Ishikawa (cell line): ENCODE measurements at regions not wholly inside any gene's neighbourhood (a gene's known extent, or its start where the extent isn't known, plus 50 kb on each side); places are given as distances from the start of the nearest gene placed in this dataset.

Source experiments
- CREB1 ChIP-seq: IDR thresholded peaks from 2 replicates; pipeline ENCODE4 v1.6.1; 2012; ENCODE audit warnings: low read depth
- EGR1 ChIP-seq: IDR thresholded peaks from 2 replicates; pipeline ENCODE4 v1.6.1; 2012
- EP300 ChIP-seq: IDR thresholded peaks from 2 replicates; pipeline ENCODE4 v1.6.1; 2012; ENCODE audit warnings: borderline replicate concordance
- FOXM1 ChIP-seq: IDR thresholded peaks from 2 replicates; pipeline ENCODE4 v1.6.1; 2012; ENCODE audit warnings: low read depth, borderline replicate concordance
- MAX ChIP-seq: IDR thresholded peaks from 2 replicates; pipeline ENCODE4 v1.6.1; 2012
- NFIC ChIP-seq: IDR thresholded peaks from 2 replicates; pipeline ENCODE4 v1.6.1; 2012
- RAD21 ChIP-seq: IDR thresholded peaks from 2 replicates; pipeline ENCODE4 v1.6.1; 2012; ENCODE audit warnings: low read depth
- REST ChIP-seq: IDR thresholded peaks from 2 replicates; pipeline ENCODE4 v1.6.1; 2012; ENCODE audit warnings: low read depth, mild to moderate bottlenecking
- TAF1 ChIP-seq: IDR thresholded peaks from 2 replicates; pipeline ENCODE4 v1.6.1; 2012; ENCODE audit warnings: low read depth, mild to moderate bottlenecking
- TCF12 ChIP-seq: IDR thresholded peaks from 2 replicates; pipeline ENCODE4 v1.6.1; 2012; ENCODE audit warnings: low read depth
- TEAD4 ChIP-seq: IDR thresholded peaks from 2 replicates; pipeline ENCODE4 v1.6.1; 2012
- USF1 ChIP-seq: IDR thresholded peaks from 2 replicates; pipeline ENCODE4 v1.6.1; 2012
- YY1 ChIP-seq: IDR thresholded peaks from 2 replicates; pipeline ENCODE4 v1.6.1; 2012; ENCODE audit warnings: low read depth
- ZBTB7A ChIP-seq: IDR thresholded peaks from 2 replicates; pipeline ENCODE4 v1.6.1; 2012; ENCODE audit warnings: low read depth

GRCh38 chr2:205860885-205861284 lies 178.6 kb downstream of the NRP2 start:
- no peak for TF ChIP-seq MAX
- TF ChIP-seq CREB1 = no peak
- TF ChIP-seq TEAD4 = no peak
- TF ChIP-seq YY1 = no peak
- TF ChIP-seq USF1 = no peak
- no peak for TF ChIP-seq RAD21
- TF ChIP-seq REST = no peak
- no peak for TF ChIP-seq EP300
- TF ChIP-seq NFIC = no peak
- no peak for TF ChIP-seq TAF1
- TF ChIP-seq ZBTB7A = no peak
- no peak for TF ChIP-seq EGR1
- no peak for TF ChIP-seq TCF12
- no peak for TF ChIP-seq FOXM1
